CD14-positive monocyte (primary cell): ENCODE measurements at regions not wholly inside any gene's neighbourhood (a gene's known extent, or its start where the extent isn't known, plus 50 kb on each side); places are given as distances from the start of the nearest gene placed in this dataset.

Experiments used
- DNase-seq, 3 donors: peaks; one replicate each; pipeline ENCODE4 v3.0.0-alpha.2; 2011 to 2022
- H2AFZ ChIP-seq: 2 replicates; pipeline ENCODE4 v1.6.0; 2012; ENCODE audit warnings: mild to moderate bottlenecking, low read depth, low read length, inconsistent platforms; ENCODE audit not compliant: insufficient read depth, poor library complexity, severe bottlenecking
- H3K27ac ChIP-seq, 2 donors: 1 replicate in 1 of 2; 2 replicates in 1 of 2; pipeline ENCODE4 v1.5.1; 2012 to 2013; ENCODE audit warnings: low read length in 2 of 2, control low read depth in 1 of 2, inconsistent platforms in 1 of 2, low read depth in 1 of 2, mild to moderate bottlenecking in 1 of 2
- H3K27me3 ChIP-seq, 2 donors: one replicate each; pipeline versions ENCODE4 v1.6.0 to v1.6.1; 2011 to 2013; ENCODE audit warnings: low read length in 2 of 2; ENCODE audit not compliant: control insufficient read depth in 2 of 2, insufficient read depth in 2 of 2
- H3K36me3 ChIP-seq, 2 donors: replicated peaks in 1 of 2; 1 replicate in 1 of 2; 2 replicates in 1 of 2; pipeline versions ENCODE4 v1.5.1 to v1.6.1; 2012 to 2013; ENCODE audit warnings: low read length in 2 of 2, control low read depth in 1 of 2, inconsistent platforms in 1 of 2, mild to moderate bottlenecking in 1 of 2; ENCODE audit not compliant: insufficient read depth in 2 of 2, control insufficient read depth in 1 of 2
- H3K4me1 ChIP-seq, 2 donors: 1 replicate in 1 of 2; 2 replicates in 1 of 2; pipeline versions ENCODE4 v1.5.1 to v1.6.1; 2012 to 2013; ENCODE audit warnings: low read length in 2 of 2, control low read depth in 1 of 2, inconsistent platforms in 1 of 2, mild to moderate bottlenecking in 1 of 2, moderate library complexity in 1 of 2; ENCODE audit not compliant: insufficient read depth in 2 of 2, control insufficient read depth in 1 of 2
- H3K4me2 ChIP-seq: replicated peaks from 2 replicates; pipeline ENCODE3; 2012; ENCODE audit warnings: low read length, moderate library complexity, mild to moderate bottlenecking; ENCODE audit not compliant: poor library complexity, severe bottlenecking; ENCODE audit errors: extremely low read depth
- H3K4me3 ChIP-seq, 3 experiments: fragments of 200-600 bp in 1 of 3; sonication (generic) in 1 of 3; replicated peaks in 1 of 3; 1 replicate in 2 of 3; 2 replicates in 1 of 3; pipeline ENCODE4 v1.5.1; 2011 to 2013; ENCODE audit warnings: low read length in 3 of 3, mild to moderate bottlenecking in 3 of 3, control low read depth in 2 of 3, low read depth in 2 of 3, inconsistent platforms in 1 of 3, moderate library complexity in 1 of 3
- H3K79me2 ChIP-seq: 2 replicates; pipeline ENCODE4 v1.6.0; 2012; ENCODE audit warnings: mild to moderate bottlenecking, control low read depth, inconsistent platforms, low read length, moderate library complexity; ENCODE audit not compliant: insufficient read depth
- H3K9ac ChIP-seq: 2 replicates; pipeline ENCODE4 v1.6.0; 2017; ENCODE audit warnings: low read length, mild to moderate bottlenecking; ENCODE audit not compliant: insufficient read depth, poor library complexity, severe bottlenecking
- H3K9me3 ChIP-seq, 2 donors: replicated peaks in 1 of 2; 1 replicate in 1 of 2; 2 replicates in 1 of 2; pipeline versions ENCODE4 v1.5.1 to v1.6.1; 2012 to 2013; ENCODE audit warnings: low read length in 2 of 2, control low read depth in 1 of 2; ENCODE audit not compliant: control insufficient read depth in 1 of 2, insufficient read depth in 1 of 2
- H4K20me1 ChIP-seq: 2 replicates; pipeline ENCODE4 v1.6.0; 2012; ENCODE audit warnings: mild to moderate bottlenecking, low read length, control low read depth, moderate library complexity; ENCODE audit not compliant: insufficient read depth
- H3K27ac Mint-ChIP-seq, 7 donors: one replicate each; pipeline ENCODE4 v1.8.0; 2020; ENCODE audit warnings: mild to moderate bottlenecking in 7 of 7, mixed read lengths in 7 of 7, moderate library complexity in 6 of 7, inconsistent platforms in 2 of 7
- H3K27me3 Mint-ChIP-seq, 3 donors: one replicate each; pipeline ENCODE4 v1.8.0; 2021 to 2022; ENCODE audit warnings: low read depth in 3 of 3, mild to moderate bottlenecking in 3 of 3, mixed read lengths in 3 of 3, moderate library complexity in 3 of 3, inconsistent platforms in 1 of 3
- H3K36me3 Mint-ChIP-seq, 2 donors: one replicate each; pipeline ENCODE4 v1.8.0; 2020; ENCODE audit warnings: mixed read lengths in 2 of 2, inconsistent platforms in 1 of 2, mild to moderate bottlenecking in 1 of 2
- H3K4me1 Mint-ChIP-seq: one replicate; pipeline ENCODE4 v1.8.0; 2020; ENCODE audit warnings: mild to moderate bottlenecking, mixed read lengths
- H3K4me3 Mint-ChIP-seq, 2 donors: one replicate each; pipeline ENCODE4 v1.8.0; 2020; ENCODE audit warnings: mild to moderate bottlenecking in 2 of 2, mixed read lengths in 2 of 2, moderate library complexity in 1 of 2
- H3K9me3 Mint-ChIP-seq, 7 donors: one replicate each; pipeline ENCODE4 v1.8.0; 2020 to 2022; ENCODE audit warnings: mixed read lengths in 7 of 7, mild to moderate bottlenecking in 6 of 7, moderate library complexity in 6 of 7, inconsistent platforms in 2 of 7
- CTCF ChIP-seq: fragments of 200-600 bp; IDR thresholded peaks from one replicate; pipeline ENCODE4 v1.8.0; 2022; ENCODE audit warnings: antibody characterized with exemption, mild to moderate bottlenecking
- WGBS: methylation state at CpG from one replicate; pipeline ENCODE4 v1.1.5; 2013; ENCODE audit warnings: missing lambda C conversion rate; ENCODE audit not compliant: insufficient coverage; 5-methylcytosine and 5-hydroxymethylcytosine counted together
- intact Hi-C, 2 donors: fragments of 100-400 bp; cut with micrococcal nuclease; formaldehyde crosslinking; loops; one replicate each; pipeline versions ENCODE4 v1.15.0 to v1.15.1; 2023

DNA sequence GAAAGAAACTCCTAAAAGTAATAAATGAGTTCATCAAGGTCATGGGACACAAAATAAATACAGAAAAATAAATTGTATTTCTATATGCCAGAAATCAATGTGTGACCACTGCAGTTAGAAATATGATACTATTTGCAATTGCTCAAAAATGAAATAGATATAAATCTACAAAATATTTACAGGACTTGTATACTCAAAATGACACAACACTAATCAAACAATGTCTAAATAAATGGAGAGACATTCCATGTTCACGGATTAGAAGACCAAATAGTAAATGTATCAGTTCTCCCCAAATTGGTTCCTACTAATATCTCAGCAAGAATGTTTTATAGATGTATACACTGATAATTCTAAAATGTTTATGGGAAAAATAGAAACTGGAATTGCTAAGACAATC, 345.3 kb downstream of the NR2F1-AS1 start:
- H3K4me1 Mint-ChIP-seq = no peaks in the 10 kb centered on the region
- TF ChIP-seq CTCF = no peak
- no peaks in the 10 kb centered on the region for H4K20me1 ChIP-seq
- H3K9me3 Mint-ChIP-seq = peaks cover 0 to 6% (median 2%) of the 10 kb centered on the region in 7 donors
- no peak overlapping the region for H3K4me3 Mint-ChIP-seq
- no peaks in the 10 kb centered on the region for H3K4me1 ChIP-seq
- peaks cover 0 to 3% of the 10 kb centered on the region in 2 donors for H3K9me3 ChIP-seq
- no peak for DNase-seq
- H3K27ac Mint-ChIP-seq = no peak overlapping the region
- no peak overlapping the region for H3K27ac ChIP-seq
- no peaks in the 10 kb centered on the region for H3K27me3 ChIP-seq
- H3K4me3 ChIP-seq = no peak overlapping the region
- no CpG with 5 or more reads among the region's 1 CpG for WGBS
- H3K36me3 ChIP-seq = no peaks in the 10 kb centered on the region
- no peaks in the 10 kb centered on the region for H3K79me2 ChIP-seq
- H3K9ac ChIP-seq = no peak overlapping the region
- H2AFZ ChIP-seq = no peak overlapping the region
- H3K27me3 Mint-ChIP-seq = no peaks in the 10 kb centered on the region
- intact Hi-C loops = no loop called here
- H3K4me2 ChIP-seq = no peak overlapping the region
- H3K36me3 Mint-ChIP-seq = no peaks in the 10 kb centered on the region

GRCh38 chr5:93226202-93226735, 354.8 kb downstream of the NR2F1-AS1 start:
- H2AFZ ChIP-seq = no peak overlapping the region
- H3K9me3 Mint-ChIP-seq = peaks cover 2 to 13% (median 6%) of the 10 kb centered on the region in 7 donors
- H3K27ac ChIP-seq = no peak overlapping the region
- no peaks in the 10 kb centered on the region for H3K27me3 Mint-ChIP-seq
- TF ChIP-seq CTCF = no peak
- no peak overlapping the region for H3K27ac Mint-ChIP-seq
- H3K9ac ChIP-seq = no peak overlapping the region
- H3K4me3 ChIP-seq = no peak overlapping the region
- no peaks in the 10 kb centered on the region for H3K79me2 ChIP-seq
- no peaks in the 10 kb centered on the region for H3K4me1 ChIP-seq
- no peaks in the 10 kb centered on the region for H3K36me3 ChIP-seq
- WGBS = no CpG with 5 or more reads among the region's 1 CpG
- no peak for DNase-seq
- no peaks in the 10 kb centered on the region for H3K36me3 Mint-ChIP-seq
- no peaks in the 10 kb centered on the region for H3K27me3 ChIP-seq
- H3K4me3 Mint-ChIP-seq = no peak overlapping the region
- peaks cover 4 to 7% of the 10 kb centered on the region in 2 donors for H3K9me3 ChIP-seq
- no peaks in the 10 kb centered on the region for H4K20me1 ChIP-seq
- H3K4me2 ChIP-seq = no peak overlapping the region
- no peaks in the 10 kb centered on the region for H3K4me1 Mint-ChIP-seq
- intact Hi-C loops = no loop called here
